A673 (cell line): ENCODE measurements at regions not wholly inside any gene's neighbourhood (a gene's known extent, or its start where the extent isn't known, plus 50 kb on each side); places are given as distances from the start of the nearest gene placed in this dataset.

Source experiments
- BruUV-seq: library from RNA; stranded (reverse); fragments of 400-500 nt; replicated peaks from 2 replicates; lab custom pipeline; 2021; lab: Mats Ljungman, UMichigan
- CTCF ChIA-PET: fragments of 300-600 bp; sonication (Branson Sonifier 250); formaldehyde crosslinking; loops from one replicate; lab custom pipeline; 2022; ENCODE audit warnings: antibody characterized with exemption; lab: Charles Lee
- POLR2A ChIA-PET: fragments of 300-600 bp; sonication (Branson Sonifier 250); formaldehyde crosslinking; loops from one replicate; lab custom pipeline; 2022; ENCODE audit warnings: antibody characterized with exemption; ENCODE audit not compliant: low non-redundant PET; lab: Charles Lee
- DNase-seq: peaks from one replicate; pipeline ENCODE4 v3.0.0-alpha.2; 2015; ENCODE audit warnings: low spot score
- H3K27ac ChIP-seq: fragments of 200-600 bp; sonication (generic); 2 replicates; pipeline ENCODE4 v1.5.1; 2016; ENCODE audit warnings: mixed run types, low read depth, mild to moderate bottlenecking, mixed read lengths, antibody characterized with exemption, low read length; ENCODE audit not compliant: poor library complexity, severe bottlenecking
- H3K27me3 ChIP-seq: fragments of 200-600 bp; sonication (generic); replicated peaks from 2 replicates; pipeline ENCODE4 v1.6.1; 2017; ENCODE audit warnings: mixed run types, low read depth, mild to moderate bottlenecking, mixed read lengths, antibody characterized with exemption, low read length; ENCODE audit not compliant: insufficient read depth, poor library complexity
- H3K36me3 ChIP-seq: fragments of 200-600 bp; sonication (generic); 2 replicates; pipeline ENCODE4 v1.6.1; 2016; ENCODE audit warnings: mixed run types, mild to moderate bottlenecking, mixed read lengths, antibody characterized with exemption, low read length; ENCODE audit not compliant: insufficient read depth, poor library complexity, severe bottlenecking
- H3K4me1 ChIP-seq: fragments of 200-600 bp; sonication (generic); 2 replicates; pipeline ENCODE4 v1.6.1; 2017; ENCODE audit warnings: mixed run types, mild to moderate bottlenecking, mixed read lengths, antibody characterized with exemption, low read length; ENCODE audit not compliant: insufficient read depth, poor library complexity, severe bottlenecking
- H3K4me3 ChIP-seq: fragments of 200-600 bp; sonication (generic); 2 replicates; pipeline ENCODE4 v1.5.1; 2016; ENCODE audit warnings: low read depth, mixed run types, mild to moderate bottlenecking, mixed read lengths, low read length; ENCODE audit not compliant: poor library complexity, severe bottlenecking
- H3K9me3 ChIP-seq: fragments of 200-600 bp; sonication (generic); 2 replicates; pipeline ENCODE4 v1.6.1; 2016; ENCODE audit warnings: mixed run types, low read depth, mild to moderate bottlenecking, mixed read lengths, antibody characterized with exemption, low read length; ENCODE audit not compliant: poor library complexity, severe bottlenecking
- CTCF ChIP-seq: fragments of 300-800, 200-600 bp; sonication (generic); conservative IDR thresholded peaks from 2 replicates; pipeline ENCODE4 v1.5.1; 2017; ENCODE audit warnings: low read depth, mild to moderate bottlenecking, antibody characterized with exemption, low read length, moderate library complexity, mixed read lengths
- EZH2 ChIP-seq: fragments of 200-600 bp; sonication (generic); IDR thresholded peaks from 2 replicates; pipeline ENCODE4 v1.6.1; 2017; ENCODE audit warnings: borderline replicate concordance, low read depth, mild to moderate bottlenecking, mixed read lengths, antibody characterized with exemption, low read length; ENCODE audit not compliant: poor library complexity, severe bottlenecking
- intact Hi-C: fragments of 100-400 bp; cut with micrococcal nuclease; formaldehyde crosslinking; loops from one replicate; pipeline ENCODE4 v1.10.0; 2022; ENCODE audit not compliant: unreplicated experiment

- Histone ChIP-seq H3K9me3 (no peaks in the 10 kb centered on the region), H3K4me1 (no peaks in the 10 kb centered on the region), H3K27ac (no peak overlapping the region), H3K4me3 (no peak overlapping the region), H3K36me3 (no peaks in the 10 kb centered on the region), H3K27me3 (no peaks in the 10 kb centered on the region)
- peak; percentile 15 for DNase-seq
- intact Hi-C loops: loop anchor here (5.0 kb wide), 1 partner anchor 548 kb away; no protein-coding TSS in a partner anchor
- CTCF ChIA-PET: interaction anchor here (0.6 to 0.7 kb wide), 3 partner anchors 106 to 855 kb away, joined by 3 to 4 read pairs (median 4); no protein-coding TSS in a partner anchor
- no TSS peak for BruUV-seq
- TF ChIP-seq CTCF: peak; percentile 90
- no peak for TF ChIP-seq EZH2
- POLR2A ChIA-PET: no interaction called here
These were observed 63.6 kb upstream of the SLC28A3 start for GRCh38 chr9:84404095-84404686.

- intact Hi-C loops: loop anchor here (5.0 kb wide), 1 partner anchor 1022 kb away; no protein-coding TSS in a partner anchor
These were observed 65.1 kb upstream of the SLC28A3 start for GRCh38 chr9:84405667-84406066.

GRCh38 chr9:84408416-84408815, 67.9 kb upstream of the SLC28A3 start:
- ChIA-PET POLR2A (interaction anchor here (0.6 kb wide), 1 partner anchor 1906 kb away, joined by 3 read pairs; no protein-coding TSS in a partner anchor), CTCF (no interaction called here)
- intact Hi-C loops: loop anchor here (5.0 kb wide), 1 partner anchor 1019 kb away; no protein-coding TSS in a partner anchor

More at GRCh38 chr9:84405667-84406066, 65.1 kb upstream of the SLC28A3 start:
- no peak overlapping the region for H3K27ac ChIP-seq
- ChIA-PET POLR2A (no interaction called here), CTCF (no interaction called here)
- BruUV-seq: no TSS peak
- H3K4me3 ChIP-seq: no peak overlapping the region
- no peaks in the 10 kb centered on the region for H3K27me3 ChIP-seq
- H3K36me3 ChIP-seq: no peaks in the 10 kb centered on the region
- H3K9me3 ChIP-seq: no peaks in the 10 kb centered on the region
- no peak for DNase-seq
- TF ChIP-seq EZH2 (no peak), CTCF (no peak)
- no peaks in the 10 kb centered on the region for H3K4me1 ChIP-seq

More at GRCh38 chr9:84408416-84408815, 67.9 kb upstream of the SLC28A3 start:
- H3K27ac ChIP-seq: no peak overlapping the region
- H3K36me3 ChIP-seq: no peaks in the 10 kb centered on the region
- BruUV-seq: no TSS peak
- no peaks in the 10 kb centered on the region for H3K4me1 ChIP-seq
- TF ChIP-seq CTCF (no peak), EZH2 (no peak)
- no peaks in the 10 kb centered on the region for H3K9me3 ChIP-seq
- no peak overlapping the region for H3K4me3 ChIP-seq
- no peaks in the 10 kb centered on the region for H3K27me3 ChIP-seq
- DNase-seq: no peak
